K562 (cell line): ENCODE measurements at regions not wholly inside any gene's neighbourhood (a gene's known extent, or its start where the extent isn't known, plus 50 kb on each side); places are given as distances from the start of the nearest gene placed in this dataset.

Experiments
- ATAC-seq: fragments of 200-7000 bp; cut with Tn5 transposase; 3 replicates; pipeline ENCODE4 v1.9.1; 2020; ENCODE audit warnings: moderate library complexity
- BruUV-seq: library from RNA; stranded (reverse); fragments of 400-500 nt; replicated peaks from 2 replicates; lab custom pipeline; 2021; lab: Mats Ljungman, UMichigan
- CTCF ChIA-PET: fragments of 300-600 bp; formaldehyde crosslinking; extraction: SDS; loops from one replicate; lab custom pipeline; 2021; ENCODE audit warnings: low intra/inter-chr PET ratio; lab: Yijun Ruan, JAX
- POLR2A ChIA-PET: fragments of 300-600, 350-650 bp; sonication (Branson Sonifier 250); formaldehyde crosslinking; extraction: SDS; loops from one replicate; lab custom pipeline; 2021; ENCODE audit warnings: antibody characterized with exemption, inconsistent platforms; lab: Yijun Ruan, JAX
- DNase-seq, 4 experiments: peaks; one replicate each; pipeline versions ENCODE4 v3.0.0 to v3.0.0-alpha.2; 2011 to 2018; ENCODE audit warnings: low spot score in 3 of 4, mixed read lengths in 3 of 4; ENCODE audit errors: extremely low read depth in 1 of 4
- FAIRE-seq: peaks from 2 replicates; lab custom pipeline; 2011; peaks lifted over from hg19 to GRCh38; lab: Jason Lieb, UNC
- H2AFZ ChIP-seq: 2 replicates; pipeline ENCODE4 v1.6.0; 2011; ENCODE audit warnings: low read depth, low read length, control low read depth, inconsistent platforms
- H3K27ac ChIP-seq: fragments of 200-600 bp; 3 replicates; pipeline ENCODE4 v1.8.0; 2011; ENCODE audit warnings: low read depth, mild to moderate bottlenecking, control low read depth, inconsistent platforms, low read length, moderate library complexity, mixed read lengths; ENCODE audit errors: extremely low read depth
- H3K27me3 ChIP-seq, 2 experiments: fragments of 300-600 bp in 1 of 2; 2 replicates in 1 of 2; 3 replicates in 1 of 2; pipeline versions ENCODE4 v1.6.0 to v1.8.0; 2011; ENCODE audit warnings: inconsistent platforms in 2 of 2, low read length in 2 of 2, mild to moderate bottlenecking in 1 of 2, mixed read lengths in 1 of 2, moderate library complexity in 1 of 2; ENCODE audit not compliant: control insufficient read depth in 2 of 2, insufficient read depth in 2 of 2
- H3K36me3 ChIP-seq: fragments of 300-600 bp; 3 replicates; pipeline ENCODE4 v1.8.0; 2011; ENCODE audit warnings: mild to moderate bottlenecking, low read length, inconsistent platforms; ENCODE audit not compliant: control insufficient read depth, insufficient read depth
- H3K4me1 ChIP-seq, 2 experiments: fragments of 200-600 bp in 1 of 2; replicated peaks in 1 of 2; 2 replicates in 1 of 2; 3 replicates in 1 of 2; pipeline versions ENCODE4 v1.5.1 to v1.8.0; 2011; ENCODE audit warnings: inconsistent platforms in 2 of 2, low read length in 2 of 2, mild to moderate bottlenecking in 1 of 2, mixed read lengths in 1 of 2, moderate library complexity in 1 of 2; ENCODE audit not compliant: control insufficient read depth in 2 of 2, insufficient read depth in 2 of 2
- H3K4me2 ChIP-seq: 2 replicates; pipeline ENCODE4 v1.6.1; 2011; ENCODE audit warnings: low read length, control low read depth, inconsistent platforms, mixed read lengths; ENCODE audit not compliant: insufficient read depth
- H3K4me3 ChIP-seq: fragments of 200-600 bp; sonication (generic), shearing (Covaris generic); 2 replicates; pipeline ENCODE4 v1.5.1; 2016; ENCODE audit warnings: control low read depth, inconsistent platforms
- H3K79me2 ChIP-seq: fragments of 200-600 bp; 3 replicates; pipeline ENCODE4 v1.8.0; 2011; ENCODE audit warnings: low read length, inconsistent platforms; ENCODE audit not compliant: control insufficient read depth, insufficient read depth
- H3K9ac ChIP-seq, 2 experiments: 2 replicates each; pipeline versions ENCODE4 v1.6.0 to v1.6.1; 2011; ENCODE audit warnings: low read depth in 2 of 2, low read length in 2 of 2, control low read depth in 1 of 2, inconsistent platforms in 1 of 2, mild to moderate bottlenecking in 1 of 2, mixed read lengths in 1 of 2; ENCODE audit not compliant: insufficient read depth in 1 of 2
- H3K9me1 ChIP-seq: one replicate; pipeline ENCODE4 v1.6.0; 2011; ENCODE audit warnings: inconsistent platforms, mild to moderate bottlenecking, low read length, moderate library complexity; ENCODE audit not compliant: control insufficient read depth, insufficient read depth
- H3K9me3 ChIP-seq: replicated peaks from 2 replicates; pipeline ENCODE4 v1.5.1; 2011; ENCODE audit warnings: low read depth, low read length, inconsistent platforms; ENCODE audit not compliant: control insufficient read depth, insufficient read depth
- H4K20me1 ChIP-seq: replicated peaks from 2 replicates; pipeline ENCODE4 v1.6.1; 2011; ENCODE audit warnings: low read length, inconsistent platforms, mixed read lengths; ENCODE audit not compliant: control insufficient read depth, insufficient read depth
- CBFB ChIP-seq: sonication (generic); formaldehyde crosslinking; IDR thresholded peaks from 2 replicates; pipeline ENCODE4 v1.4.0; 2020; ENCODE audit warnings: mild to moderate bottlenecking, missing genetic modification reagents
- CTBP1 ChIP-seq: fragments of 450-650 bp; IDR thresholded peaks from 2 replicates; pipeline ENCODE4 v1.6.1; 2016; ENCODE audit warnings: borderline replicate concordance
- FOXA3 ChIP-seq, 2 experiments: fragments of 450-650 bp in 1 of 2; sonication (generic) in 1 of 2; formaldehyde crosslinking; IDR thresholded peaks in 1 of 2; conservative IDR thresholded peaks in 1 of 2; 2 replicates each; pipeline versions ENCODE4 v1.4.0 to v1.8.0; 2020 to 2022; ENCODE audit warnings: mild to moderate bottlenecking in 2 of 2, missing genetic modification reagents in 1 of 2
- HLTF ChIP-seq: fragments of 450-650 bp; IDR thresholded peaks from 2 replicates; pipeline ENCODE4 v1.6.1; 2016
- JUN ChIP-seq, 2 experiments: sonication (generic) in 1 of 2; formaldehyde crosslinking in 1 of 2; IDR thresholded peaks; 2 replicates each; pipeline versions ENCODE4 v1.6.1 to v1.8.0; 2012 to 2022; ENCODE audit warnings: borderline replicate concordance in 2 of 2, mild to moderate bottlenecking in 2 of 2, improper control_type of control experiment in 1 of 2, low read depth in 1 of 2, low read length in 1 of 2, missing genetic modification reagents in 1 of 2
- JUND ChIP-seq, 2 experiments: IDR thresholded peaks; 2 replicates in 1 of 2; 3 replicates in 1 of 2; pipeline ENCODE4 v1.6.1; 2011; ENCODE audit warnings: borderline replicate concordance in 2 of 2, low read depth in 2 of 2, low read length in 2 of 2, improper control_type of control experiment in 1 of 2, missing biosample characterization in 1 of 2, missing genetic modification characterization in 1 of 2, missing genetic modification reagents in 1 of 2
- TEAD2 ChIP-seq: fragments of 450-650 bp; IDR thresholded peaks from 2 replicates; pipeline ENCODE4 v1.6.1; 2016; ENCODE audit warnings: missing genetic modification characterization, control low read depth, missing compliant biosample characterization
- ZNF282 ChIP-seq: sonication (generic); formaldehyde crosslinking; IDR thresholded peaks from 2 replicates; pipeline ENCODE4 v1.8.1; 2023; ENCODE audit warnings: missing genetic modification reagents
- ZNF444 ChIP-seq: fragments of 250-450 bp; sonication (Bioruptor Pico); IDR thresholded peaks from 2 replicates; pipeline ENCODE4 v1.4.0; 2020; ENCODE audit warnings: mild to moderate bottlenecking, moderate library complexity
- WGBS: fragments of 100-300 bp; shearing (Covaris generic); methylation state at CpG from one replicate; pipeline ENCODE4 v1.1.6; 2016; ENCODE audit warnings: low coverage, mixed read lengths; ENCODE audit not compliant: insufficient coverage; ENCODE audit errors: missing lambda C conversion rate; 5-methylcytosine and 5-hydroxymethylcytosine counted together
- in situ Hi-C: fragments of 300-500 bp; cut with MboI; formaldehyde crosslinking; loops from 4 replicates; pipeline ENCODE4 v1.15.0; 2018; ENCODE audit warnings: inconsistent platforms, mixed read lengths
- intact Hi-C: fragments of 100-400 bp; cut with micrococcal nuclease; formaldehyde crosslinking; loops from 2 replicates; pipeline ENCODE4 v1.14.2; 2022
- TF ChIP-seq, protein P1 (sequence below), 2 experiments: fragments of 450-650 bp in 1 of 2; sonication (generic) in 1 of 2; formaldehyde crosslinking; conservative IDR thresholded peaks; 2 replicates each; pipeline versions ENCODE4 v1.4.0 to v1.8.1; 2020 to 2022; ENCODE audit warnings: mild to moderate bottlenecking in 1 of 2, missing genetic modification reagents in 1 of 2

- ChIA-PET POLR2A (no interaction called here), CTCF (no interaction called here)
- no peak for DNase-seq
- WGBS, result 0% methylated on average over 1 of the region's 1 CpG
- TF ChIP-seq JUN (IDR thresholded peaks at IDR 0.05; ENCODE audit: borderline replicate concordance, low read depth, low read length) (no peak), JUN (CRISPR knock-in tag; IDR thresholded peaks at IDR 0.05; ENCODE audit: borderline replicate concordance) (no peak), CBFB (CRISPR knock-in tag) (no peak), ZNF444 (CRISPR knock-in tag) (no peak), CTBP1 (no peak), HLTF (no peak), JUND (IDR thresholded peaks at IDR 0.05; ENCODE audit: borderline replicate concordance, low read depth, low read length) (no peak), JUND (tag; IDR thresholded peaks at IDR 0.05; ENCODE audit: borderline replicate concordance, low read depth, low read length) (no peak), FOXA3 (CRISPR knock-in tag; conservative IDR thresholded peaks at IDR 0.05 in 1 of 2, IDR thresholded peaks at IDR 0.05 in 1 of 2) (no peak), ZNF282 (CRISPR knock-in tag) (no peak), TEAD2 (tag) (no peak)
- TF ChIP-seq, protein P1, sequence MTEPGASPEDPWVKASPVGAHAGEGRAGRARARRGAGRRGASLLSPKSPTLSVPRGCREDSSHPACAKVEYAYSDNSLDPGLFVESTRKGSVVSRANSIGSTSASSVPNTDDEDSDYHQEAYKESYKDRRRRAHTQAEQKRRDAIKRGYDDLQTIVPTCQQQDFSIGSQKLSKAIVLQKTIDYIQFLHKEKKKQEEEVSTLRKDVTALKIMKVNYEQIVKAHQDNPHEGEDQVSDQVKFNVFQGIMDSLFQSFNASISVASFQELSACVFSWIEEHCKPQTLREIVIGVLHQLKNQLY (CRISPR knock-in tag; conservative IDR thresholded peaks at IDR 0.05), result no peak
- Histone ChIP-seq H3K4me1 (no peaks in the 10 kb centered on the region), H3K27ac (no peak overlapping the region), H2AFZ (no peak overlapping the region), H3K79me2 (no peaks in the 10 kb centered on the region), H3K4me2 (no peak overlapping the region), H4K20me1 (no peaks in the 10 kb centered on the region), H3K9me1 (no peaks in the 10 kb centered on the region), H3K4me3 (no peak overlapping the region), H3K27me3 (no peaks in the 10 kb centered on the region), H3K9ac (no peak overlapping the region), H3K9me3 (no peaks in the 10 kb centered on the region), H3K36me3 (no peaks in the 10 kb centered on the region)
- intact Hi-C loops (no loop called here), in situ Hi-C loops (no loop called here)
- no peak for FAIRE-seq
- ATAC-seq, result no peak
- no TSS peak for BruUV-seq
These were observed 112.2 kb upstream of the REG3G start for GRCh38 chr2:78913257-78913656.
